ENCODE measurements at regions not wholly inside any gene's neighbourhood (a gene's known extent, or its start where the extent isn't known, plus 50 kb on each side); places are given as distances from the start of the nearest gene placed in this dataset.
"Not testable (repeated sequence)": the region's sequence is repeated elsewhere in the genome, so short reads cannot be mapped to it uniquely, and the experiment has no call there.

- no peaks in the 10 kb centered on the region for H3K4me1 Mint-ChIP-seq (ENCODE audit: unreplicated experiment)
- TF ChIP-seq CTCF (conservative IDR thresholded peaks at IDR 0.05): no peak
- no peak overlapping the region for H3K4me3 Mint-ChIP-seq
- H3K36me3 Mint-ChIP-seq: no peaks in the 10 kb centered on the region
- no peaks in the 10 kb centered on the region for H3K9me3 Mint-ChIP-seq
- H3K27me3 Mint-ChIP-seq: no peaks in the 10 kb centered on the region
- DNase-seq (ENCODE audit: extremely low spot score, unreplicated experiment): no peak
- no peak overlapping the region for H3K27ac Mint-ChIP-seq
Measured at GRCh38 chrX:155755706-155756337, 125.3 kb upstream of the VAMP7 start.

GRCh38 chrX:155751131-155751530 lies 130.0 kb upstream of the VAMP7 start:
- H3K27me3 Mint-ChIP-seq: no peaks in the 10 kb centered on the region
- TF ChIP-seq CTCF (conservative IDR thresholded peaks at IDR 0.05): no peak
- H3K9me3 Mint-ChIP-seq: no peaks in the 10 kb centered on the region
- no peak overlapping the region for H3K4me3 Mint-ChIP-seq
- H3K36me3 Mint-ChIP-seq: no peaks in the 10 kb centered on the region
- no peak overlapping the region for H3K27ac Mint-ChIP-seq
- DNase-seq (ENCODE audit: extremely low spot score, unreplicated experiment): no peak
- H3K4me1 Mint-ChIP-seq (ENCODE audit: unreplicated experiment): no peaks in the 10 kb centered on the region

- H3K9me3 Mint-ChIP-seq: no peaks in the 10 kb centered on the region
- no peaks in the 10 kb centered on the region for H3K4me1 Mint-ChIP-seq (ENCODE audit: unreplicated experiment)
- no peak for TF ChIP-seq CTCF (conservative IDR thresholded peaks at IDR 0.05)
- no peaks in the 10 kb centered on the region for H3K27me3 Mint-ChIP-seq
- H3K36me3 Mint-ChIP-seq: no peaks in the 10 kb centered on the region
- no peak overlapping the region for H3K27ac Mint-ChIP-seq
- no peak overlapping the region for H3K4me3 Mint-ChIP-seq
- DNase-seq (ENCODE audit: extremely low spot score, unreplicated experiment): no peak
Measured at GRCh38 chrX:155747520-155747919, 133.6 kb upstream of the VAMP7 start.

- TF ChIP-seq CTCF (conservative IDR thresholded peaks at IDR 0.05): no peak
- Mint-ChIP-seq H3K4me3 (no peak overlapping the region), H3K27me3 (no peaks in the 10 kb centered on the region), H3K9me3 (no peaks in the 10 kb centered on the region), H3K27ac (no peak overlapping the region), H3K36me3 (no peaks in the 10 kb centered on the region), H3K4me1 (ENCODE audit: unreplicated experiment) (no peaks in the 10 kb centered on the region)
- no peak for DNase-seq (ENCODE audit: extremely low spot score, unreplicated experiment)
Measured at GRCh38 chrX:155745792-155746191, 133.0 kb upstream of the TMLHE start.

- Mint-ChIP-seq H3K36me3 (no peaks in the 10 kb centered on the region), H3K4me3 (peak overlapping the region; percentile 16), H3K4me1 (ENCODE audit: unreplicated experiment) (no peaks in the 10 kb centered on the region), H3K27me3 (no peaks in the 10 kb centered on the region), H3K27ac (peak overlapping the region; percentile 44), H3K9me3 (no peaks in the 10 kb centered on the region)
- DNase-seq (ENCODE audit: extremely low spot score, unreplicated experiment): no peak
- no peak for TF ChIP-seq CTCF (conservative IDR thresholded peaks at IDR 0.05)
Measured at GRCh38 chrX:155744534-155744933, 131.8 kb upstream of the TMLHE start.

- not testable (repeated sequence) for H3K36me3 Mint-ChIP-seq; DNase-seq (ENCODE audit: extremely low spot score, unreplicated experiment); H3K27me3 Mint-ChIP-seq; H3K4me3 Mint-ChIP-seq; H3K27ac Mint-ChIP-seq; H3K4me1 Mint-ChIP-seq (ENCODE audit: unreplicated experiment)
- H3K9me3 Mint-ChIP-seq: peaks cover 12% of the 10 kb centered on the region
Measured at GRCh38 chrX:155728335-155728734, 115.6 kb upstream of the TMLHE start.

All from type B pancreatic cell (in vitro differentiated cells).